Vagina (tissue), 2 donors: ENCODE measurements at regions not wholly inside any gene's neighbourhood (a gene's known extent, or its start where the extent isn't known, plus 50 kb on each side); places are given as distances from the start of the nearest gene placed in this dataset.

Source experiments
- DNase-seq, 2 donors: peaks; one replicate each; pipeline ENCODE4 v3.0.0-alpha.2; 2017; ENCODE audit errors: extremely low spot score in 2 of 2
- H3K27ac ChIP-seq: fragments of 200-600 bp; sonication (generic); one replicate; pipeline ENCODE4 v1.5.1; 2019
- H3K27me3 ChIP-seq: fragments of 200-600 bp; sonication (generic); one replicate; pipeline ENCODE4 v1.5.1; 2019
- H3K36me3 ChIP-seq, 2 donors: fragments of 200-600 bp; sonication (generic); one replicate each; pipeline ENCODE4 v1.5.1; 2017 to 2019
- H3K4me1 ChIP-seq: fragments of 200-600 bp; sonication (generic); one replicate; pipeline ENCODE4 v1.5.1; 2019
- H3K4me3 ChIP-seq, 2 donors: fragments of 200-600 bp; sonication (generic); 1 replicate in 1 of 2; 2 replicates in 1 of 2; pipeline ENCODE4 v1.5.1; 2016 to 2019
- H3K9me3 ChIP-seq: fragments of 200-600 bp; sonication (generic); one replicate; pipeline ENCODE4 v1.5.1; 2019
- POLR2A ChIP-seq, 2 donors: fragments of 450-650 bp; IDR thresholded peaks; one replicate each; pipeline ENCODE4 v1.6.1; 2017; ENCODE audit warnings: antibody characterized with exemption in 2 of 2, mild to moderate bottlenecking in 2 of 2, moderate library complexity in 2 of 2
- POLR2AphosphoS5 ChIP-seq, 2 donors: sonication (generic); formaldehyde crosslinking; IDR thresholded peaks; one replicate each; pipeline ENCODE4 v1.9.0; 2017; ENCODE audit warnings: antibody characterized with exemption in 2 of 2, mild to moderate bottlenecking in 2 of 2, low read depth in 1 of 2; ENCODE audit not compliant: insufficient read depth in 1 of 2
- intact Hi-C: fragments of 100-400 bp; cut with DNase I; formaldehyde crosslinking; loops from one replicate; pipeline ENCODE4 v1.15.1; 2023
- TF ChIP-seq, protein P1 (sequence below), 3 experiments: fragments of 450-650 bp in 2 of 3; fragments of 200-600 bp in 1 of 3; sonication (generic) in 1 of 3; IDR thresholded peaks; one replicate each; pipeline ENCODE4 v1.5.1; 2017 to 2019; ENCODE audit warnings: antibody characterized with exemption in 3 of 3, mild to moderate bottlenecking in 2 of 3, moderate library complexity in 2 of 3

DNA sequence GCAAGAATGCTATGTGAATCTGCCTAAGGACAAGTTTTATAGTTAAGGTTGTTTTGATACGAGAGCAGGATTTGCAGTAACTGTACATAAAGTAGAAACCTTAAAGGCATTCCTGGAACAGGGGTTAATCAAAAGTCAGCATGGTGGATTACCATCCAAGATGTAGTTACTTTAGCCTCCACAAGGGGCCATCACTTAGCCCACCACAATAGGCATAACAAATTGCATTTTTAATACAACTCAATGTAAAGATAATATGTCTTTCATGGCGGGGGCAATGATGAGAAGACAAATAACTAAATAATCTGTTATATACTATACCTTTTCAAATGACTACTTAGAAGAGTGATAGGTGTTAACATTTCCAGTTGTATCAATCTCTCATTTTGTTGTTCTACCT lies 611.2 kb upstream of the ADGRL4 start:
- intact Hi-C loops, result no loop called here
- no peak for TF ChIP-seq POLR2AphosphoS5 (IDR thresholded peaks at IDR 0.05; ENCODE audit: insufficient read depth in 1 of 2, low read depth in 1 of 2)
- Histone ChIP-seq H3K4me1 (no peaks in the 10 kb centered on the region), H3K27ac (no peak overlapping the region), H3K9me3 (no peaks in the 10 kb centered on the region), H3K27me3 (no peaks in the 10 kb centered on the region), H3K4me3 (no peak overlapping the region), H3K36me3 (no peaks in the 10 kb centered on the region)
- no peak for DNase-seq

DNA sequence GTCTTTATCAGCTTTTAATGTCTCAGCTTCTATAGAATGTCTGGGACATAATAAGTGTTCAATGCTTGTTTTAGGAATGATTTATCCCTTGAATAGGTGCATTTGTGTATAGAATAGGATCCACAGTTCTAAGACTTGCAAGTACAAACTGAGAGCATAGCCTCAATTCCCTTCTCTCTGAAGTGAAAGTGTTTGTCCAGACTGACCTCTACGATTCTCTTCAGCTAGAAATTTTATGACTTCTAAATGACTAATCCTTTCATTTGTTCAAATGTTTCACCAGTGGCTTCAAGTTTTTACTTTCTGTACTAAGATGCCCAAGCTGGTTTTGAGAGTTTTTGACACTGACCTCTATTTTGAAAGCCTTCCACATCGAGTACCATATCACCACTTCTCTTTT lies 608.2 kb upstream of the ADGRL4 start:
- intact Hi-C loops, result no loop called here
- DNase-seq, result no peak
- Histone ChIP-seq H3K4me3 (no peak overlapping the region), H3K36me3 (no peaks in the 10 kb centered on the region), H3K9me3 (no peaks in the 10 kb centered on the region), H3K27ac (no peak overlapping the region), H3K4me1 (no peaks in the 10 kb centered on the region), H3K27me3 (no peaks in the 10 kb centered on the region)
- no peak for TF ChIP-seq POLR2AphosphoS5 (IDR thresholded peaks at IDR 0.05; ENCODE audit: insufficient read depth in 1 of 2, low read depth in 1 of 2)
- TF ChIP-seq POLR2A (IDR thresholded peaks at IDR 0.05), result no peak
- TF ChIP-seq, protein P1, sequence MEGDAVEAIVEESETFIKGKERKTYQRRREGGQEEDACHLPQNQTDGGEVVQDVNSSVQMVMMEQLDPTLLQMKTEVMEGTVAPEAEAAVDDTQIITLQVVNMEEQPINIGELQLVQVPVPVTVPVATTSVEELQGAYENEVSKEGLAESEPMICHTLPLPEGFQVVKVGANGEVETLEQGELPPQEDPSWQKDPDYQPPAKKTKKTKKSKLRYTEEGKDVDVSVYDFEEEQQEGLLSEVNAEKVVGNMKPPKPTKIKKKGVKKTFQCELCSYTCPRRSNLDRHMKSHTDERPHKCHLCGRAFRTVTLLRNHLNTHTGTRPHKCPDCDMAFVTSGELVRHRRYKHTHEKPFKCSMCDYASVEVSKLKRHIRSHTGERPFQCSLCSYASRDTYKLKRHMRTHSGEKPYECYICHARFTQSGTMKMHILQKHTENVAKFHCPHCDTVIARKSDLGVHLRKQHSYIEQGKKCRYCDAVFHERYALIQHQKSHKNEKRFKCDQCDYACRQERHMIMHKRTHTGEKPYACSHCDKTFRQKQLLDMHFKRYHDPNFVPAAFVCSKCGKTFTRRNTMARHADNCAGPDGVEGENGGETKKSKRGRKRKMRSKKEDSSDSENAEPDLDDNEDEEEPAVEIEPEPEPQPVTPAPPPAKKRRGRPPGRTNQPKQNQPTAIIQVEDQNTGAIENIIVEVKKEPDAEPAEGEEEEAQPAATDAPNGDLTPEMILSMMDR (IDR thresholded peaks at IDR 0.05), result no peak

DNA sequence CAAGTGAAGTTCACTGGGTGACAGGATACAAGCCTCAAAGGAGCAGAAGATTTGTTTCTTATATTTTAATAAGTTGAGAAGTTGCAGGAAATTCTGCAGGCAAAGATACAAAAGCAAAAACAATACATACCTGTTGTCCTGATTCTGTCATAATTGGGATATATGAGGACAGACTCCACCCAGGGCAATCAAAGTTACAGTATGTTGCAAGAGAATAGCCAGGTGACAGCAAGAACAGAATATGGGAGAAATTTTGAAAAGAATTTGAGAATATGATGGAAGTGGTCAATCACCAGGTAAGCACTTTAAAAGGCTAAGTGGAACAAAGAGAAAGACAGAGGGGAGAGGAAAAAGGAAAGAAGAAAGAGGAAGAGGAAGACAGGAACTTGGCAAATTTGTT lies 607.6 kb upstream of the ADGRL4 start:
- Histone ChIP-seq H3K4me3 (no peak overlapping the region), H3K9me3 (no peaks in the 10 kb centered on the region), H3K27ac (no peak overlapping the region), H3K4me1 (no peaks in the 10 kb centered on the region), H3K36me3 (no peaks in the 10 kb centered on the region), H3K27me3 (no peaks in the 10 kb centered on the region)
- no peak for DNase-seq
- intact Hi-C loops, result no loop called here
- TF ChIP-seq POLR2AphosphoS5 (IDR thresholded peaks at IDR 0.05; ENCODE audit: insufficient read depth in 1 of 2, low read depth in 1 of 2) (no peak), POLR2A (IDR thresholded peaks at IDR 0.05) (no peak)

DNA sequence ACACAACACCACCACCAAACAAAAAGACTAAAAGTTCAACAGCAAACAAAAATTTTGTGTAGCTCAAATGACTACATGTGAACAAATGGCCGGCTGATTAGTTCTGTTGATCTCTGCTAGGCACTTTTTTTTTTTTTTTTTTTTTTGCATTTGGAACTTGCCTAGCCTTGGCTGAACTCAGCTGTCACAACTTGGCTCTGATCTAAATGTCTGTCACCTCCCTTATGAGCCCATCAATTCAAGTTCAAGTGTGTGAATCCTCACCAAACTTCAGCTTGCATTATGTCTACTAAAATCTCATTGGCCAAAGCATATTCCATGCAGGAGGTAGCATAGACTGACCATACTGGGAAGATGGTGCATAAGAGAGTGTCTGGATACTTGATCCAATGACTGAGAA lies 606.5 kb upstream of the ADGRL4 start:
- Histone ChIP-seq H3K4me3 (no peak overlapping the region), H3K27ac (no peak overlapping the region), H3K9me3 (no peaks in the 10 kb centered on the region), H3K4me1 (no peaks in the 10 kb centered on the region), H3K36me3 (no peaks in the 10 kb centered on the region), H3K27me3 (no peaks in the 10 kb centered on the region)
- TF ChIP-seq, protein P1 (IDR thresholded peaks at IDR 0.05), result no peak
- TF ChIP-seq POLR2A (IDR thresholded peaks at IDR 0.05) (no peak), POLR2AphosphoS5 (IDR thresholded peaks at IDR 0.05; ENCODE audit: insufficient read depth in 1 of 2, low read depth in 1 of 2) (no peak)
- intact Hi-C loops, result no loop called here
- DNase-seq, result no peak

DNA sequence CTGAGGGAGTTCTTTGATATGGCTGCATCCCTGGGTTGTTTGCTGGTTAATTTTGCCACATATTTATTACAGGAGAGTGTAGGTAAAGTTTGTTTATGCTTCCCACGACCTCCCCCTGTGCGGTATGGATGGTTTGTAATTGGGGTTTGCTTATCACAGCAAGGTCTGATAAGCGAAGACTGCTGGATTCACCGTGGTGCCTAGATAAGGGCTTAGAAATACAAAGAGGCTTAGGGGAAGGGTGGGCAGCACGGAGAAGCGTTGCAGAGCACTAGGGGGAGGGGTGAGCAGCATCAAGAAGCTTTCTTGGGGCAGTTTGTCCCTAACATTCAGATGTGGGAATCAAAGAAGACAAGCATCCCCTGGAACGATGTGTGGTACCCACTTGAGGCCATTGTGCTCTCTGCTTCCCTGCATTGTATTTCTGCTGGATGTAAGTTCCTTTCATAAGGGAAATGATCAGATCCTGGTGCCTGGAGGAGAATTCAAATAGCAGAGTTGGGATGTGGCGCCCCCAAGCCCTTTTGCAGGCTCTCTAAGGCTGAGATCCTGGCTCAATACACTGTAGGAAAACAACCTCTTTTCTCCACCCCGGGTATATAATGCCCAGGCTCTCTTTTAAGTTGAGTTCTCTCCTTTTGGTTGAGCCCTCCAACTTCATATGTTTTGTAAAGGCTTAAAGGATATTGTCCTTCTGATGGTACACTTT lies 598.1 kb upstream of the ADGRL4 start:
- DNase-seq, result no peak
- intact Hi-C loops, result no loop called here

DNA sequence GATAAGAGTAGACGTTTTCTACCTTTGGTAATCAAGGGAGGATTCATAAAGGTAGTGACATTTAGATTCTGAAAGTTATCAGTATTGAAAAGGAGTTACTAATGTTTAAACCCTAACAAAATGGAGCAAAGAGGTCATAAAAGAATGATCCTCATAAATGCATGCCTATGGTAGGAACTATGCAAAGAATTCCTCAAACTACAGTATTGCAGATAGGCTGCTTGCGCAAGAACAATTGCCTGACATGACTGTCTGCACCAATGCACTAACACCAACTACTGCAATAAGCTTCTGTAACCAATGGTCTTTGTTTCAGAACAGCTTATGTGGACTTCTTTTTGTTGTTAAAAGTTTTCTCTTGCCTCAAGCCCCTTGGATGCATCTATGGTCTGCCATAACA lies 597.3 kb upstream of the ADGRL4 start:
- TF ChIP-seq POLR2AphosphoS5 (IDR thresholded peaks at IDR 0.05; ENCODE audit: insufficient read depth in 1 of 2, low read depth in 1 of 2), result no peak
- Histone ChIP-seq H3K36me3 (no peaks in the 10 kb centered on the region), H3K27ac (no peak overlapping the region), H3K27me3 (no peaks in the 10 kb centered on the region), H3K4me1 (no peaks in the 10 kb centered on the region), H3K4me3 (no peak overlapping the region), H3K9me3 (no peaks in the 10 kb centered on the region)
- intact Hi-C loops, result no loop called here
- DNase-seq, result no peak

More for the DNA sequence above, 598.1 kb upstream of the ADGRL4 start:
- no peak overlapping the region for H3K27ac ChIP-seq
- no peak overlapping the region for H3K4me3 ChIP-seq
- no peaks in the 10 kb centered on the region for H3K36me3 ChIP-seq
- TF ChIP-seq, protein P1 (IDR thresholded peaks at IDR 0.05), result no peak
- TF ChIP-seq POLR2AphosphoS5 (IDR thresholded peaks at IDR 0.05; ENCODE audit: insufficient read depth in 1 of 2, low read depth in 1 of 2), result no peak
- no peak for TF ChIP-seq POLR2A (IDR thresholded peaks at IDR 0.05)
- no peaks in the 10 kb centered on the region for H3K27me3 ChIP-seq
- no peaks in the 10 kb centered on the region for H3K9me3 ChIP-seq
- no peaks in the 10 kb centered on the region for H3K4me1 ChIP-seq
